H1 (cell line): ENCODE measurements at regions not wholly inside any gene's neighbourhood (a gene's known extent, or its start where the extent isn't known, plus 50 kb on each side); places are given as distances from the start of the nearest gene placed in this dataset.

Experiments
- CTCF ChIA-PET: fragments of 300-600 bp; sonication (Branson Sonifier 250); formaldehyde crosslinking; loops from one replicate; lab custom pipeline; 2021; ENCODE audit not compliant: partially characterized antibody; lab: Charles Lee
- POLR2A ChIA-PET: fragments of 300-600 bp; sonication (Branson Sonifier 250); formaldehyde crosslinking; loops from one replicate; lab custom pipeline; 2021; ENCODE audit warnings: inconsistent platforms; ENCODE audit not compliant: partially characterized antibody; lab: Charles Lee
- DNase-seq, 2 experiments: peaks; one replicate each; pipeline versions ENCODE4 v3.0.0 to v3.0.0-alpha.2; 2010 to 2022; ENCODE audit warnings: low spot score in 2 of 2, low read depth in 1 of 2, mixed read lengths in 1 of 2
- FAIRE-seq: peaks from 2 replicates; lab custom pipeline; 2011; peaks lifted over from hg19 to GRCh38; lab: Jason Lieb, UNC
- H2AFZ ChIP-seq: 2 replicates; pipeline ENCODE4 v1.8.1; 2012; ENCODE audit warnings: low read length, inconsistent platforms
- H2AK5ac ChIP-seq: 2 replicates; pipeline ENCODE4 v1.6.1; 2013; ENCODE audit warnings: low read depth, low read length
- H2BK120ac ChIP-seq: replicated peaks from 2 replicates; pipeline ENCODE3; 2013; ENCODE audit warnings: low read depth, low read length, inconsistent platforms
- H2BK12ac ChIP-seq: 2 replicates; pipeline ENCODE4 v1.6.1; 2013; ENCODE audit warnings: low read depth, low read length
- H2BK15ac ChIP-seq: 2 replicates; pipeline ENCODE4 v1.6.1; 2013; ENCODE audit warnings: low read length
- H2BK20ac ChIP-seq: 2 replicates; pipeline ENCODE4 v1.6.1; 2013; ENCODE audit warnings: low read length
- H2BK5ac ChIP-seq: 2 replicates; pipeline ENCODE4 v1.6.1; 2013; ENCODE audit warnings: low read depth, low read length
- H3K14ac ChIP-seq: 2 replicates; pipeline ENCODE4 v1.6.1; 2013; ENCODE audit warnings: inconsistent platforms; ENCODE audit not compliant: insufficient read length
- H3K18ac ChIP-seq: 2 replicates; pipeline ENCODE4 v1.6.1; 2013; ENCODE audit warnings: low read length; ENCODE audit errors: extremely low read depth
- H3K23ac ChIP-seq: 2 replicates; pipeline ENCODE4 v1.6.1; 2013; ENCODE audit warnings: inconsistent platforms; ENCODE audit not compliant: insufficient read length
- H3K23me2 ChIP-seq: 2 replicates; pipeline ENCODE4 v1.6.1; 2013; ENCODE audit warnings: low read depth, low read length
- H3K27ac ChIP-seq: 2 replicates; pipeline ENCODE4 v1.6.1; 2011; ENCODE audit warnings: low read depth, low read length, inconsistent platforms
- H3K27me3 ChIP-seq, 4 experiments: replicated peaks in 1 of 4; 1 replicate in 1 of 4; 2 replicates in 3 of 4; pipeline versions ENCODE4 v1.6.1 to v1.8.1; 2011 to 2013; ENCODE audit warnings: low read length in 3 of 4, mild to moderate bottlenecking in 3 of 4, inconsistent platforms in 2 of 4, mixed read lengths in 2 of 4, moderate library complexity in 1 of 4; ENCODE audit not compliant: control insufficient read depth in 3 of 4, insufficient read depth in 3 of 4; ENCODE audit errors: extremely low read depth in 1 of 4
- H3K36me3 ChIP-seq, 4 experiments: 2 replicates each; pipeline versions ENCODE4 v1.6.1 to v1.8.1; 2011 to 2013; ENCODE audit warnings: mild to moderate bottlenecking in 4 of 4, low read length in 3 of 4, moderate library complexity in 2 of 4, control low read depth in 1 of 4, inconsistent platforms in 1 of 4; ENCODE audit not compliant: insufficient read depth in 4 of 4, control insufficient read depth in 2 of 4
- H3K4ac ChIP-seq: replicated peaks from 2 replicates; pipeline ENCODE3; 2013; ENCODE audit warnings: low read length, low read depth, mixed read lengths, inconsistent platforms; ENCODE audit not compliant: insufficient read length
- H3K4me1 ChIP-seq, 4 experiments: replicated peaks in 1 of 4; 1 replicate in 1 of 4; 2 replicates in 3 of 4; pipeline versions ENCODE4 v1.6.1 to v1.8.1; 2011 to 2013; ENCODE audit warnings: low read length in 3 of 4, inconsistent platforms in 2 of 4, mixed read lengths in 1 of 4; ENCODE audit not compliant: insufficient read depth in 4 of 4, control insufficient read depth in 3 of 4
- H3K4me2 ChIP-seq, 2 experiments: 2 replicates each; pipeline versions ENCODE4 v1.6.1 to v1.8.1; 2011 to 2013; ENCODE audit warnings: low read depth in 2 of 2, low read length in 2 of 2, control low read depth in 1 of 2, inconsistent platforms in 1 of 2, mild to moderate bottlenecking in 1 of 2; ENCODE audit not compliant: insufficient read depth in 1 of 2
- H3K4me3 ChIP-seq, 4 experiments: fragments of 200-600, 300-600 bp in 1 of 4; sonication (generic), shearing (Covaris generic), sonication (Bioruptor Twin) in 1 of 4; 2 replicates each; pipeline versions ENCODE4 v1.5.1 to v1.8.1; 2011 to 2016; ENCODE audit warnings: low read length in 4 of 4, low read depth in 3 of 4, control low read depth in 2 of 4, inconsistent platforms in 2 of 4, mild to moderate bottlenecking in 2 of 4, mixed read lengths in 1 of 4, moderate library complexity in 1 of 4; ENCODE audit not compliant: insufficient read depth in 2 of 4; ENCODE audit errors: extremely low read depth in 1 of 4
- H3K56ac ChIP-seq: replicated peaks from 2 replicates; pipeline ENCODE3; 2013; ENCODE audit warnings: low read depth, mild to moderate bottlenecking, mixed read lengths, low read length, inconsistent platforms; ENCODE audit not compliant: insufficient read length
- H3K79me1 ChIP-seq: 2 replicates; pipeline ENCODE4 v1.6.1; 2013; ENCODE audit warnings: low read depth, low read length, control low read depth
- H3K79me2 ChIP-seq, 2 experiments: 2 replicates each; pipeline versions ENCODE4 v1.6.1 to v1.8.1; 2012 to 2013; ENCODE audit warnings: low read length in 2 of 2, mild to moderate bottlenecking in 2 of 2, inconsistent platforms in 1 of 2; ENCODE audit not compliant: insufficient read depth in 2 of 2, control insufficient read depth in 1 of 2
- H3K9ac ChIP-seq, 4 experiments: replicated peaks in 1 of 4; 1 replicate in 1 of 4; 2 replicates in 3 of 4; pipeline versions ENCODE4 v1.6.1 to v1.8.1; 2011 to 2013; ENCODE audit warnings: low read depth in 3 of 4, low read length in 3 of 4, control low read depth in 2 of 4, mild to moderate bottlenecking in 2 of 4, moderate library complexity in 2 of 4, inconsistent platforms in 1 of 4; ENCODE audit errors: extremely low read depth in 1 of 4
- H3K9me3 ChIP-seq, 2 experiments: 2 replicates each; pipeline versions ENCODE4 v1.6.1 to v1.8.1; 2012 to 2013; ENCODE audit warnings: mild to moderate bottlenecking in 2 of 2, moderate library complexity in 2 of 2, control low read depth in 1 of 2, inconsistent platforms in 1 of 2, low read depth in 1 of 2, low read length in 1 of 2, mixed read lengths in 1 of 2; ENCODE audit not compliant: insufficient read depth in 2 of 2
- H4K20me1 ChIP-seq, 2 experiments: replicated peaks in 1 of 2; 2 replicates each; pipeline versions ENCODE3 to v1.8.1; 2011 to 2013; ENCODE audit warnings: inconsistent platforms in 2 of 2, low read length in 2 of 2, mild to moderate bottlenecking in 1 of 2; ENCODE audit not compliant: insufficient read depth in 2 of 2, control insufficient read depth in 1 of 2
- H4K5ac ChIP-seq: 2 replicates; pipeline ENCODE4 v1.6.1; 2013; ENCODE audit warnings: low read length, low read depth, mixed read lengths, inconsistent platforms; ENCODE audit not compliant: insufficient read length
- H4K8ac ChIP-seq: 2 replicates; pipeline ENCODE4 v1.8.0; 2013; ENCODE audit warnings: mild to moderate bottlenecking, moderate library complexity, low read length, inconsistent platforms; ENCODE audit not compliant: insufficient read depth; ENCODE audit errors: extremely low read depth
- H4K91ac ChIP-seq: replicated peaks from 2 replicates; pipeline ENCODE3; 2013; ENCODE audit warnings: low read length, mixed read lengths, inconsistent platforms; ENCODE audit not compliant: insufficient read length
- ASH2L ChIP-seq: fragments of 200-600, 300-600 bp; sonication (generic); IDR thresholded peaks from one replicate; pipeline ENCODE4 v1.7.1; 2017; ENCODE audit warnings: low read length
- EZH2 ChIP-seq: fragments of 200-600 bp; sonication (generic); IDR thresholded peaks from 2 replicates; pipeline ENCODE4 v1.7.1; 2012; ENCODE audit warnings: low read depth, mild to moderate bottlenecking, moderate library complexity, low read length, inconsistent platforms; ENCODE audit not compliant: severe bottlenecking
- RFX5 ChIP-seq: IDR thresholded peaks from 2 replicates; pipeline ENCODE4 v1.6.1; 2011; ENCODE audit warnings: low read depth, low read length, improper control_type of control experiment, borderline replicate concordance
- YY1 ChIP-seq: IDR thresholded peaks from 2 replicates; pipeline ENCODE4 v1.6.1; 2011; ENCODE audit warnings: low read depth, mild to moderate bottlenecking, low read length
- ZNF274 ChIP-seq: IDR thresholded peaks from 2 replicates; pipeline ENCODE4 v1.7.0; 2012; ENCODE audit warnings: low read length, borderline replicate concordance; ENCODE audit errors: extremely low read depth
- WGBS, 2 experiments: shearing (Covaris generic) in 1 of 2; methylation state at CpG; one replicate each; pipeline versions ENCODE4 v1.1.6 to v1.1.7; 2013 to 2015; ENCODE audit warnings: low lambda C conversion rate in 2 of 2, mixed read lengths in 2 of 2, inconsistent platforms in 1 of 2, low coverage in 1 of 2, missing lambda C conversion rate in 1 of 2; ENCODE audit not compliant: insufficient replicate concordance in 2 of 2, insufficient coverage in 1 of 2, insufficient read length in 1 of 2; ENCODE audit errors: extremely low coverage in 1 of 2, missing lambda C conversion rate in 1 of 2; 5-methylcytosine and 5-hydroxymethylcytosine counted together

GRCh38 chr10:78594559-78595268, 474.1 kb upstream of the ZMIZ1 start:
- Histone ChIP-seq H3K4ac (no peak overlapping the region), H3K27ac (no peak overlapping the region), H3K79me2 (no peaks in the 10 kb centered on the region), H2BK12ac (no peak overlapping the region), H3K56ac (no peak overlapping the region), H3K4me3 (no peak overlapping the region), H3K79me1 (no peaks in the 10 kb centered on the region), H3K18ac (no peak overlapping the region), H2BK20ac (no peak overlapping the region), H3K9ac (no peak overlapping the region), H4K5ac (no peak overlapping the region), H3K4me2 (no peak overlapping the region), H3K14ac (no peak overlapping the region), H3K36me3 (no peaks in the 10 kb centered on the region), H2AFZ (no peak overlapping the region), H2BK15ac (no peak overlapping the region), H3K23me2 (no peaks in the 10 kb centered on the region), H3K4me1 (no peaks in the 10 kb centered on the region), H3K27me3 (no peaks in the 10 kb centered on the region; a peak in 1 of 7 replicates), H2BK120ac (no peak overlapping the region), H3K23ac (no peak overlapping the region), H3K9me3 (no peaks in the 10 kb centered on the region; a peak in 1 of 4 replicates), H4K91ac (no peak overlapping the region), H2AK5ac (no peak overlapping the region), H4K8ac (no peak overlapping the region), H4K20me1 (no peaks in the 10 kb centered on the region), H2BK5ac (no peak overlapping the region)
- no peak for TF ChIP-seq EZH2
- TF ChIP-seq ASH2L, result no peak
- no peak for TF ChIP-seq RFX5
- TF ChIP-seq ZNF274, result no peak
- no peak for TF ChIP-seq YY1
- POLR2A ChIA-PET, result no interaction called here
- CTCF ChIA-PET, result interaction anchor here (0.6 kb wide), 1 partner anchor 379 kb away, joined by 3 read pairs; no protein-coding TSS in a partner anchor
- no peak for DNase-seq
- 79% methylated on average over 7 of the region's 7 CpGs; no CpG with 5 or more reads in 1 of the 2 experiments for WGBS, 2 experiments
- FAIRE-seq, result no peak
